Gastroesophageal sphincter (tissue), 4 donors: ENCODE measurements at regions not wholly inside any gene's neighbourhood (a gene's known extent, or its start where the extent isn't known, plus 50 kb on each side); places are given as distances from the start of the nearest gene placed in this dataset.
A peak's percentile ranks its signal among the peaks of the same experiment; 100 is the strongest.

ENCODE experiments used
- ATAC-seq: fragments of 150-250 bp; one replicate; pipeline ENCODE4 v1.9.1; 2016; ENCODE audit warnings: mild to moderate bottlenecking, moderate library complexity
- H3K27ac ChIP-seq, 4 donors: fragments of 200-600 bp; sonication (generic) in 3 of 4; 1 replicate in 3 of 4; 2 replicates in 1 of 4; pipeline ENCODE4 v1.5.1; 2016 to 2019
- H3K27me3 ChIP-seq: fragments of 200-600 bp; sonication (generic); one replicate; pipeline ENCODE4 v1.5.1; 2019
- H3K36me3 ChIP-seq, 2 donors: fragments of 200-600 bp; sonication (generic); one replicate each; pipeline ENCODE4 v1.5.1; 2019; ENCODE audit warnings: control low read depth in 1 of 2
- H3K4me1 ChIP-seq, 3 donors: fragments of 200-600 bp; sonication (generic); 1 replicate in 2 of 3; 2 replicates in 1 of 3; pipeline ENCODE4 v1.5.1; 2016 to 2019; ENCODE audit warnings: control low read depth in 2 of 3
- H3K4me3 ChIP-seq, 2 donors: fragments of 200-600 bp; sonication (generic); one replicate each; pipeline ENCODE4 v1.5.1; 2019; ENCODE audit warnings: mild to moderate bottlenecking in 1 of 2, moderate library complexity in 1 of 2
- H3K9me3 ChIP-seq, 3 donors: fragments of 200-600 bp; sonication (generic); one replicate each; pipeline ENCODE4 v1.5.1; 2017 to 2019; ENCODE audit warnings: control low read depth in 2 of 3
- EP300 ChIP-seq: sonication (generic); formaldehyde crosslinking; IDR thresholded peaks from one replicate; pipeline ENCODE4 v1.6.1; 2017; ENCODE audit warnings: antibody characterized with exemption, mild to moderate bottlenecking
- POLR2A ChIP-seq, 2 donors: fragments of 450-650 bp; IDR thresholded peaks; one replicate each; pipeline ENCODE4 v1.6.1; 2017; ENCODE audit warnings: antibody characterized with exemption in 2 of 2, mild to moderate bottlenecking in 2 of 2, moderate library complexity in 1 of 2
- POLR2AphosphoS5 ChIP-seq: sonication (generic); formaldehyde crosslinking; IDR thresholded peaks from one replicate; pipeline ENCODE4 v1.6.1; 2017; ENCODE audit warnings: antibody characterized with exemption
- WGBS, 2 donors: methylation state at CpG; one replicate each; pipeline ENCODE4 v1.1.5; 2018; ENCODE audit warnings: low coverage in 1 of 2; 5-methylcytosine and 5-hydroxymethylcytosine counted together
- TF ChIP-seq, protein P1 (sequence below), 4 experiments: fragments of 200-600 bp in 2 of 4; fragments of 450-650 bp in 2 of 4; sonication (generic) in 1 of 4; IDR thresholded peaks; one replicate each; pipeline ENCODE4 v1.5.1; 2017 to 2019; ENCODE audit warnings: antibody characterized with exemption in 4 of 4, mild to moderate bottlenecking in 2 of 4, moderate library complexity in 2 of 4

DNA sequence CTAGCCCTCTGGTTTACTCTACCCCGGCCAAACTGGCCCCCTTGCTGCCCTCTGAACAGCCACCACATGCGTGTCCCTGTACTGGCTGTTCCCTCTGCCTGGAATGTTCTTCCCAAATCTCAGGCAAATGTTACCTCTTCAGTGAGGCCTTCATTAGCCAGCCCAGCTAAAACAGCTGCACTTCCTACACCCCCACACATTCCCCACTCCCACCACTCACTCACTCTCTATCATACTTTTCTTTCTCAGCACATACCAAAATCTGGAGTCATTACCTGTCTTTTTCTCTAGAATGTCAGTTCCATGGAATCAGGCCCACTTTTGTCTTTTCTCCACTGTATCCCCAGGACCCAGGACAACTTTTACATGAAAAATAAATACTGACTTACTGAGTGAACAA lies 401.2 kb upstream of the SULF2 start:
- no peaks in the 10 kb centered on the region for H3K36me3 ChIP-seq
- no peak overlapping the region for H3K4me3 ChIP-seq
- H3K4me1 ChIP-seq, result peaks cover 0 to 42% (median 6%) of the 10 kb centered on the region in 3 donors
- no peaks in the 10 kb centered on the region for H3K9me3 ChIP-seq
- no peak for ATAC-seq
- no peaks in the 10 kb centered on the region for H3K27me3 ChIP-seq
- H3K27ac ChIP-seq, result peak overlapping the region in 2 of 4 donors; percentile 17 to 18
- 43 to 92% methylated on average over 1 to 2 of the region's 2 CpGs for WGBS, 2 donors
- TF ChIP-seq, protein P1, sequence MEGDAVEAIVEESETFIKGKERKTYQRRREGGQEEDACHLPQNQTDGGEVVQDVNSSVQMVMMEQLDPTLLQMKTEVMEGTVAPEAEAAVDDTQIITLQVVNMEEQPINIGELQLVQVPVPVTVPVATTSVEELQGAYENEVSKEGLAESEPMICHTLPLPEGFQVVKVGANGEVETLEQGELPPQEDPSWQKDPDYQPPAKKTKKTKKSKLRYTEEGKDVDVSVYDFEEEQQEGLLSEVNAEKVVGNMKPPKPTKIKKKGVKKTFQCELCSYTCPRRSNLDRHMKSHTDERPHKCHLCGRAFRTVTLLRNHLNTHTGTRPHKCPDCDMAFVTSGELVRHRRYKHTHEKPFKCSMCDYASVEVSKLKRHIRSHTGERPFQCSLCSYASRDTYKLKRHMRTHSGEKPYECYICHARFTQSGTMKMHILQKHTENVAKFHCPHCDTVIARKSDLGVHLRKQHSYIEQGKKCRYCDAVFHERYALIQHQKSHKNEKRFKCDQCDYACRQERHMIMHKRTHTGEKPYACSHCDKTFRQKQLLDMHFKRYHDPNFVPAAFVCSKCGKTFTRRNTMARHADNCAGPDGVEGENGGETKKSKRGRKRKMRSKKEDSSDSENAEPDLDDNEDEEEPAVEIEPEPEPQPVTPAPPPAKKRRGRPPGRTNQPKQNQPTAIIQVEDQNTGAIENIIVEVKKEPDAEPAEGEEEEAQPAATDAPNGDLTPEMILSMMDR (IDR thresholded peaks at IDR 0.05), result no peak
- TF ChIP-seq EP300 (no peak), POLR2A (IDR thresholded peaks at IDR 0.05) (no peak), POLR2AphosphoS5 (no peak)

DNA sequence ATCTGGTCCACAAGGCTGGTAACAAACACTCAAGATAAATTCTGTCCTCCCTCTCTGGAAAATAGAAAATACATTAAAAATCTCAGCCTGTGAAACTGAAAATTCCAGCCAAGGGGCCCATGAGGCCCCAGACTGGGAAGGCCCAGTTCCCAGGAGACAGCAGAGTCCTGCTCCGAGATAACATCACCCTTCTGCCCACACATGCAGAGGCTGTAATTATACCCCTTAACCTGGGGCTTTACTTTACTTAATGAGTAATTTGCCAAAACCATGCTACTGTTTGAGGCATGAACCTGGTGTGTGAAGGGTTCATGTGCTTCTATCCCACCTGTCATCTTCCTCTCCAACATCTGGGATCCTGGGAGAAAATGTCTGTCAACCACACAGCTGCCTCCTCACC lies 398.9 kb upstream of the SULF2 start:
- Histone ChIP-seq H3K36me3 (no peaks in the 10 kb centered on the region), H3K9me3 (no peaks in the 10 kb centered on the region), H3K27me3 (no peaks in the 10 kb centered on the region), H3K4me1 (peaks cover 0 to 35% (median 0%) of the 10 kb centered on the region in 3 donors), H3K4me3 (no peak overlapping the region), H3K27ac (no peak overlapping the region)
- TF ChIP-seq POLR2AphosphoS5 (no peak), POLR2A (IDR thresholded peaks at IDR 0.05) (no peak), EP300 (no peak)
- TF ChIP-seq, protein P1 (IDR thresholded peaks at IDR 0.05), result no peak
- no peak for ATAC-seq
- 100% methylated on average over 1 of the region's 1 CpG for whole genome bisulfite sequencing, 2 donors

DNA sequence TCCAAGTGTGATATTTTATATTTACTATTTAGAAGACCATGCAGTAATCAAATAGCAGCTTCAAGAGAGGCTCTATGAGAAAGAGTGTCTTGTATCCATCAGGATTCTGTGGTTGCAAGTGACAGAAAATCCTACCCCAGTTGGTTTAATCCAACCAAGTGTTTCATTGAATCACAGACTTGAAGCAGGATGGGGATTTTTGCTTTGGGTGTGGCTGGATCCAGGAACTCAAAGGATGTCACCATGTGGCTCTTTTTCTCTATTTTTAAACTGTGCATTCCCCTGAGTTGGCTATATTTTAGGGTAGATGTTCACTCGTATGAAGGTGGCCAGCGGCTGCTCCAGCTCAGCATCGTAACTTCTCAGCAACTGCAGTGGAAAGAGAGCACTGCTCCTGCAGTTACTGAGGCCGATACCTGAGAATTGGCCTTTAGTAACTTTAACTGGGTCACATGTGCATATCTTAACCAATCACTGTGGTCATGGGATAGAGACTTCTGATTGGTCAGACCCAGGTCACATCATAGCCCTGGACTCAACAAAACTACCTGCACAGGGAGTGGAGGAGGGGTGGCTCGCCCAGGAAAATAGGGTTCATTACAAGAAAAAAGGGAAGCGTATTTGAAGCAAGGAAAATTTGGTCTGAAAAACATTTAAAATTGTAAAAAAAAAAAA lies 396.1 kb upstream of the SULF2 start:
- H3K36me3 ChIP-seq, result no peaks in the 10 kb centered on the region
- TF ChIP-seq POLR2AphosphoS5 (no peak), POLR2A (IDR thresholded peaks at IDR 0.05) (no peak), EP300 (no peak)
- TF ChIP-seq, protein P1 (IDR thresholded peaks at IDR 0.05), result no peak
- peaks cover 0 to 25% (median 0%) of the 10 kb centered on the region in 3 donors for H3K4me1 ChIP-seq
- H3K4me3 ChIP-seq, result no peak overlapping the region
- no peaks in the 10 kb centered on the region for H3K27me3 ChIP-seq
- ATAC-seq, result no peak
- no peaks in the 10 kb centered on the region for H3K9me3 ChIP-seq
- peak overlapping the region in 2 of 4 donors; percentile 8 to 36 for H3K27ac ChIP-seq
- WGBS, 2 donors, result 91 to 93% methylated on average over 3 to 4 of the region's 6 CpGs

DNA sequence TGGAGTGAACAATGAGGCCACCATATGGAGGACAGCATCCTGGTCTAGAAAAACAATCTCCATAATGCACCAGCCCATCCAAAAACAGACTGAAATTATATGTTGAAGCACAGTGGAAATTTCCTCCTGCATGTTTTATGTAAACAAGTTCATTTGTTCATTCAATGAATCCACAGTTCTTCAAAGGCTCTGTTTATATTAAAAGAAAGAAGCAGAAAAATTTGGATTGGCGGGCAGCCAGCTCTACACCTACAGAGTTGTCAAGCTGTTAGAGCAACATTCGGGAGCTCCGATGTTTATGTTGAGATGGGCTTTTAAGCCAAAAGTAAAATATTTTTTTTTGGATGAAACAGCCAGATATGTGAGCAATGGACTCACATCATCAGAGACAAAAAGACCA lies 395.3 kb upstream of the SULF2 start:
- H3K36me3 ChIP-seq, result no peaks in the 10 kb centered on the region
- H3K4me3 ChIP-seq, result no peak overlapping the region
- no peak for ATAC-seq
- WGBS, 2 donors, result 16 to 23% methylated on average over 3 of the region's 3 CpGs
- no peaks in the 10 kb centered on the region for H3K27me3 ChIP-seq
- no peaks in the 10 kb centered on the region for H3K9me3 ChIP-seq
- H3K4me1 ChIP-seq, result peaks cover 0 to 17% (median 0%) of the 10 kb centered on the region in 3 donors
- H3K27ac ChIP-seq, result peak overlapping the region in 3 of 4 donors; percentile 8 to 36 (median 29)
- TF ChIP-seq POLR2AphosphoS5 (no peak), EP300 (no peak), POLR2A (IDR thresholded peaks at IDR 0.05) (no peak)
- TF ChIP-seq, protein P1 (IDR thresholded peaks at IDR 0.05), result no peak

DNA sequence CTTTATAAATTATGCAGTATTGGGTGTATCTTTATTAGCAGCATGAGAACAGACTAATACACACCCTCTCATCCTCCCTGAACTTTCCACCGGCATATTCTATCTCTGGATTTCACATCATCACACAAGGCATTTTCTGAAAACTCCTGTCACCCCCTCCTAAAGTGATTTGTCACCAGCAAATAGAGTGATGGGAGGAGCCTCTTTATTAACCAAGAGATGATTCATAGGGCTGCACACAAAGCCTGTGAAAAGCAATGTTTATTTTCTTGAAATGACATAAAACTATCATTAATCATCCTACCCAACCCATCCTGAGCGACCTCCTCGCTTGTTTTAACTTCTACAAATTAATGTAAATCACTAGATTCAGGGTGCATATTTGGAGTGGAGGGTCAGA lies 394.7 kb upstream of the SULF2 start:
- H3K36me3 ChIP-seq, result no peaks in the 10 kb centered on the region
- H3K4me3 ChIP-seq, result no peak overlapping the region
- peak overlapping the region in 1 of 4 donors; percentile 8 for H3K27ac ChIP-seq
- peaks cover 0 to 16% (median 0%) of the 10 kb centered on the region in 3 donors for H3K4me1 ChIP-seq
- no peak for ATAC-seq
- 21 to 24% methylated on average over 3 of the region's 3 CpGs for WGBS, 2 donors
- no peaks in the 10 kb centered on the region for H3K27me3 ChIP-seq
- H3K9me3 ChIP-seq, result no peaks in the 10 kb centered on the region
- TF ChIP-seq, protein P1 (IDR thresholded peaks at IDR 0.05), result no peak
- no peak for TF ChIP-seq EP300
- TF ChIP-seq POLR2A (IDR thresholded peaks at IDR 0.05), result no peak
- no peak for TF ChIP-seq POLR2AphosphoS5
